K562 (cell line): ENCODE measurements at regions not wholly inside any gene's neighbourhood (a gene's known extent, or its start where the extent isn't known, plus 50 kb on each side); places are given as distances from the start of the nearest gene placed in this dataset.

Experiments
- CHD2 ChIP-seq: IDR thresholded peaks from 2 replicates; pipeline ENCODE4 v1.6.1; 2011; ENCODE audit warnings: low read depth, low read length
- GABPA ChIP-seq: fragments of 200-800 bp; sonication (Bioruptor generic); conservative IDR thresholded peaks from 2 replicates; pipeline ENCODE4 v1.6.1; 2016; ENCODE audit warnings: low read depth, missing genetic modification characterization, missing compliant biosample characterization
- MAZ ChIP-seq, 2 experiments: fragments of 450-650 bp in 1 of 2; sonication (generic) in 1 of 2; formaldehyde crosslinking; IDR thresholded peaks in 1 of 2; conservative IDR thresholded peaks in 1 of 2; 2 replicates each; pipeline versions ENCODE4 v1.4.0 to v1.5.0; 2020; ENCODE audit warnings: mild to moderate bottlenecking in 1 of 2, missing genetic modification reagents in 1 of 2
- PHF21A ChIP-seq: fragments of 450-650 bp; IDR thresholded peaks from 2 replicates; pipeline ENCODE4 v1.6.1; 2017; ENCODE audit warnings: low read depth, borderline replicate concordance
- RAD21 ChIP-seq, 2 experiments: fragments of 250-450 bp in 1 of 2; fragments of 450-650 bp in 1 of 2; sonication (Bioruptor Pico) in 1 of 2; formaldehyde crosslinking in 1 of 2; IDR thresholded peaks in 1 of 2; conservative IDR thresholded peaks in 1 of 2; 2 replicates each; pipeline versions ENCODE4 v1.4.0 to v1.8.0; 2020 to 2022; ENCODE audit warnings: mild to moderate bottlenecking in 2 of 2, moderate library complexity in 1 of 2
- SP1 ChIP-seq: sonication (generic); formaldehyde crosslinking; IDR thresholded peaks from 2 replicates; pipeline ENCODE4 v1.8.1; 2022; ENCODE audit warnings: mild to moderate bottlenecking, missing genetic modification reagents
- SRF ChIP-seq, 2 experiments: fragments of 250-450, 450-650 bp in 1 of 2; sonication (Bioruptor Pico) in 1 of 2; sonication (generic) in 1 of 2; formaldehyde crosslinking; IDR thresholded peaks; 2 replicates each; pipeline versions ENCODE4 v1.5.0 to v1.5.1; 2020 to 2022; ENCODE audit warnings: mild to moderate bottlenecking in 1 of 2, missing genetic modification reagents in 1 of 2
- ZBTB7A ChIP-seq: IDR thresholded peaks from 2 replicates; pipeline ENCODE4 v1.6.1; 2011; ENCODE audit warnings: low read depth, mild to moderate bottlenecking, low read length, moderate library complexity, borderline replicate concordance; ENCODE audit not compliant: control insufficient read depth
- ZFP30 ChIP-seq: fragments of 250-450 bp; sonication (Bioruptor Pico); IDR thresholded peaks from 2 replicates; pipeline ENCODE4 v1.8.0; 2022; ENCODE audit warnings: moderate library complexity, mild to moderate bottlenecking, inconsistent platforms, borderline replicate concordance
- TF ChIP-seq, protein P1 (sequence below): sonication (generic); formaldehyde crosslinking; IDR thresholded peaks from 2 replicates; pipeline ENCODE4 v1.8.1; 2022; ENCODE audit warnings: missing genetic modification reagents

DNA sequence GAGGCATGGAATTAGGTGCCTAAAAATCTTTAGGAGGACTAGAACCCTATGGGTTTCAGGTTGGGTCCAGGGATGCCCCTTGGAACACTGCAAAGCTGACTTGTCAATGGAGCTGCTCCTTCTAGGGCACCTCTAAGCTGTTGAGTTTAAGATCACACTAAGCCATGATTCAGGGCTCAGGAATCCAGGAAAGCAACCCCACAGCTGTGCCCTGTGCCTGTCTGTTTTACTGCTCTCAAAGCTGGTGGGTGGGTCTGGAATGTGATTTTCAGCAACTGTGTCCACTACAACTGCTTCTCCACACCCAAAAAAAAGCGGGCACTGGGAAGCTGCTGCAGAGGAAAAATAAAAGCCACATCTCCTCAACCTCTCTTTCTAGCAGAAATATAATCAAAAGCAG is 310.4 kb upstream of the MOCS1 start:
- TF ChIP-seq RAD21 (CRISPR knock-in tag; conservative IDR thresholded peaks at IDR 0.05 in 1 of 2, IDR thresholded peaks at IDR 0.05 in 1 of 2) (no peak), MAZ (CRISPR knock-in tag; conservative IDR thresholded peaks at IDR 0.05 in 1 of 2, IDR thresholded peaks at IDR 0.05 in 1 of 2) (no peak), PHF21A (no peak), SP1 (CRISPR knock-in tag) (no peak), ZFP30 (CRISPR knock-in tag) (no peak), ZBTB7A (no peak), CHD2 (no peak), GABPA (tag) (no peak), SRF (CRISPR knock-in tag; IDR thresholded peaks at IDR 0.05) (no peak)
- TF ChIP-seq, protein P1, sequence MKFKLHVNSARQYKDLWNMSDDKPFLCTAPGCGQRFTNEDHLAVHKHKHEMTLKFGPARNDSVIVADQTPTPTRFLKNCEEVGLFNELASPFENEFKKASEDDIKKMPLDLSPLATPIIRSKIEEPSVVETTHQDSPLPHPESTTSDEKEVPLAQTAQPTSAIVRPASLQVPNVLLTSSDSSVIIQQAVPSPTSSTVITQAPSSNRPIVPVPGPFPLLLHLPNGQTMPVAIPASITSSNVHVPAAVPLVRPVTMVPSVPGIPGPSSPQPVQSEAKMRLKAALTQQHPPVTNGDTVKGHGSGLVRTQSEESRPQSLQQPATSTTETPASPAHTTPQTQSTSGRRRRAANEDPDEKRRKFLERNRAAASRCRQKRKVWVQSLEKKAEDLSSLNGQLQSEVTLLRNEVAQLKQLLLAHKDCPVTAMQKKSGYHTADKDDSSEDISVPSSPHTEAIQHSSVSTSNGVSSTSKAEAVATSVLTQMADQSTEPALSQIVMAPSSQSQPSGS (CRISPR knock-in tag): no peak
